Left colon (tissue), 2 donors: ENCODE measurements at regions not wholly inside any gene's neighbourhood (a gene's known extent, or its start where the extent isn't known, plus 50 kb on each side); places are given as distances from the start of the nearest gene placed in this dataset.

Source experiments
- ATAC-seq: fragments of 200-7000 bp; cut with Tn5 transposase; one replicate; pipeline ENCODE4 v1.9.1; 2020; ENCODE audit warnings: mild to moderate bottlenecking, moderate library complexity
- DNase-seq, 2 donors: peaks; one replicate each; pipeline ENCODE4 v3.0.0-alpha.2; 2020
- intact Hi-C, 2 donors: fragments of 100-400 bp; cut with DNase I in 1 of 2; cut with micrococcal nuclease in 1 of 2; formaldehyde crosslinking; loops; one replicate each; pipeline versions ENCODE4 v1.11.2 to v1.14.0; 2022; cut with DNase I, micrococcal nuclease
- donor health status: DM: no; HTN: no; CAD: no.
- donor health status: DM: yes; HTN: yes; CAD: no.

DNA sequence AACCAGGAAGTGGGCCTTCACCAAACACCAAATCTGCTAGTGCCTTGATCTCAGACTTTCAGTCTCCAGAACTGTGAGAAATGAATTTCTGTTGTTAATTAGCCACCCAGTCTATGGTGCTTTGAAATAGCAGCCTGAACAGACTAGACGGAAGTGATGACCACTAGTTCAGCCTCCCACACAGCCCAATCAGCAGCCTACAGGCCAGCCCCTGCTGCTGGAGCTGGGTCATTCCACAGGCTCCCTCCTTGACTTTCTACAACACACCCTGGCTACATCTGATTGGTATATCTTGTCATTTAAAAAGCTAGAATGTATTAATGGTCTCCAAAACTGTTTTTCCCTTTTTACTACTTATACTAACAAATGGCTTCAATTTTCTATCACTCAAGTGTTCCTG is 277.2 kb upstream of the TAC1 start:
- no peak for ATAC-seq
- intact Hi-C loops = no loop called here
- DNase-seq = no peak

DNA sequence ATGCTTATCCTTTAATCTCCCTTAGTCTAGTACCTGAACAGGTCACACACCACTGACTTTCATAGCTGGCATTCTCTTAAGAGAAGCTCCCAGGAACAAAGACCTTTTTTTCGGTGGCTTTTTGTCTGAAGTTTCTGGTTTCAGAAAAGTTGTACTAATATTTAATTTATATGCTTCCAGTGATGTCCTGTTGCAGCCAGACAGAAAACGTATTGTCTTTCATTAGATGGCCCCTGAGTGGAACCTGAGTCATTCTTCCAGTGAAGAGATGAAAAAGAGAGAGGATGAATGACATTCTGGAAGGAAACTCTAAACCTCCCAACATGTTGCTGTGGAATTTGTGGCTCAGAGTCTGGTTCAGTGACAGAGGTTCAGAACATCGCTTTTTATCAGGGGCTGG is 274.8 kb upstream of the TAC1 start:
- ATAC-seq = no peak
- no peak for DNase-seq
- intact Hi-C loops = no loop called here

GRCh38 chr7:97460433-97460832 is 271.5 kb upstream of the TAC1 start:
- no peak for ATAC-seq
- intact Hi-C loops = no loop called here
- no peak for DNase-seq

DNA sequence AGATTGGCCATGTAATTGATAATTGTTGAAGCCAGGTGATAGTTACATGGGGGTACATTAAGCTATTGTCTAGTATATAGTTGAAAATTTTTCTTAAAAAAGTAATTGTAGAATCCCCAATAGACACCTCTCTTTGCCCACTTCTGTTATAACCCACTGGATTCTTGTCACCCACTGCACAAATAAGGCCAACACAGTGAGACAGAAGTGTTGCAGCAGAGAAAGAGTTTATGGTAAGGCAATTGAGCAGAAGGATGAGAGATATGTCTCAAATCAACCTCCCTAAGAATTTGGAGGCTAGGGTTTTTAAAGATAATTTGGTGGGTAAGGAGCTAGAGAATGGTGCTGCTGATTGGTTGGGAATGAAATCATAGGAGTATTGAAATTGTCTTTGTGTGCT is 270.3 kb upstream of the TAC1 start:
- DNase-seq = no peak
- intact Hi-C loops = no loop called here
- ATAC-seq = no peak

DNA sequence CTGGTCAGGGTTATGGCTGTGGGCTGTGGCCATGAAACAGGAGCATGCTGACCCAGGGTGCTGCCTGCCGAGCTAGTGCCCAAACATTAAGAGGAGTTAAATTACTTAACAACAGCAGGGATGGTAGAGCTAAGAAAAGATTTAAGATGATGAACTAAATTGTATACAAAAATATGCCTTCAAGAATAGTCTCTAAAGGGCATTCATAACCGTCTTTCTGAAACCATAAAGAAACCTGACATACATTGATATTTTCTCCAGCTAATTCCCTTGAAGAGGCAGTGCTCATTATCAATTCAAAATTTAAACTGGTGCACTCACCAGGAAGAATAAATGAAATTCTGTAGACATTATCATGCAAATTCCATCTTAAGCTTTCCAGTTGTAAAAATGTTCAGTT is 265.8 kb upstream of the TAC1 start:
- ATAC-seq (no peak), DNase-seq (no peak)
- intact Hi-C loops = no loop called here

DNA sequence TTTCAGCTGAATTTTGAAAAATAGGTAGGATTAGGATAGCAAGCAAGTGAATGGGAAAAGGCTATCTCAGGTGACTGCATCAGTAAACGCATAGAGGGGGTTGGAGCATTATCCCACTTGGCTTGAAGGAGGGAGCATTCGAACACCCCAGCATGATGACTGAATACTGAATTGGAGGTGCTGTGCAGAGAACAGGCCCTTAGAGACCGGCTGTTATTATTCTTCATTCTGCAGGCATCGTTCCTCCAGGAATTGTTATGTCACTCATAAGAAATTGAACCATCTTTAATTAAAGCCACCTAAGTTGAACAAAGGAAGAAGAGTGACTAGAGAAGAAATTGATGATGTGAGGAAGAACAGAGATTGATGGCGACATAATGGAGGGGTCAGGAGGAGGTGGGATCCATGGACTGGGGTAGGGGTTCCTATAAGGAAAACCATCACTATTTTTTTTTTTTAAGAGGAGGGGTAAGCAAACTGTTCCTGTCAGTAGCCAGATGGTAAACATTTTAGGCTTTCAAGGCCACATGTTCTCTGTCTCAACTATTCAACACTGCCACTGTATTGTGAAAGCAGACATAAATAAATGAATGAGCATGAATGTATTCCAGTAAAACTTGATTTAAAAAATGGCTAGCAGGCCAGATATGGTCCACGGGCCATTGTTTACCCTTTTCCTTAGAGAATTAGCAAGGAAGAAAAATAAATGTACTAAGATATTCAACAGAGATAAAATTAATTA is 264.7 kb upstream of the TAC1 start:
- intact Hi-C loops = no loop called here
- ATAC-seq (no peak), DNase-seq (no peak)

GRCh38 chr7:97468493-97468892 is 263.4 kb upstream of the TAC1 start:
- no peak for DNase-seq
- intact Hi-C loops = no loop called here

DNA sequence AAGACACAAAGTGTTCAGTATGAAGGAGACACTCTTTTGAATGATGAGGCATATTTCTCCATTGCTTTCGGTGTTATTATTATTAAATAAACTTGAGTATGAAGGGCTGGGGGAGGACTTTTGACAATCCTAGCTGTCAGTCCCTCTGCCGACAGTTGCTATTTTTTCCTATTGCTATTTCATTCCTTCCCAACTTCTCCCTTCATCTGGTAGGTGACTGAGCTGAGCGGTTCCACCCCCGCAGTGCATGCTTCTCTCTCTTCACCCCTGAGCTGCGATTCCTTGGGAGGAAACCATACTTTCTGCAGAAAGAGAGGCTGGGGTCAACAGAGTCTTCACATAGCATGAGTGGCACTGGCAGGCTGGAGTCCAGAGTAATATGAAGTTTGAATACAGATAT is 261.2 kb upstream of the TAC1 start:
- no peak for ATAC-seq
- intact Hi-C loops = no loop called here
- DNase-seq = no peak

More at GRCh38 chr7:97468493-97468892, 263.4 kb upstream of the TAC1 start:
- ATAC-seq = no peak

- intact Hi-C loops = no loop called here
- no peak for DNase-seq
- no peak for ATAC-seq
These were observed 260.4 kb upstream of the TAC1 start for GRCh38 chr7:97471491-97471890.

DNA sequence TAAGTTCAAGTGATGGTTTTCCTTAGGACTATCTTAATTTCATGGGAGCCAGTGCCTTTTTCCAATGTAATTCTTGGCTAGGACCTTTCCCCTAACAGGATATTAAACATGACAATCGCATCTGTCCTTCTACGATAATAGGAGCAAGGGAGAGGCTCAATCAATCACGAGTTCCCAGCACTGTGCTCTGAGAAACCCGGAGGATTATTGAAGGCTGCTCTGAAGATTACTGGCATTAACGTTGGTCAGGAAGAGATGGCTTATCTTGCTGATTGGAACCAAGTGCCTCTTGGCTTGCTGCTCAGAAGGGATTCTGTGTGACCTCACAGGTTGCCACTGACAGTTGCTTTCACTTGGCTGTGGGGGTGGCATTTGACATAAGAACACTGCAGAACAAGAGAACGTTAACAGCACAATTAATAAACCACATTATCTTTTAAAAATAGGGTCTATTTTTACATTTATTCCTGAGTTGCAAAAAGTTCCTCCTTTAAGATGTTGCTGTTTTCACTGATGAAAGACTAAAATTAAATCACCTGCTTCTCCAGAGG is 252.1 kb upstream of the TAC1 start:
- intact Hi-C loops = no loop called here
- DNase-seq = no peak
- no peak for ATAC-seq

DNA sequence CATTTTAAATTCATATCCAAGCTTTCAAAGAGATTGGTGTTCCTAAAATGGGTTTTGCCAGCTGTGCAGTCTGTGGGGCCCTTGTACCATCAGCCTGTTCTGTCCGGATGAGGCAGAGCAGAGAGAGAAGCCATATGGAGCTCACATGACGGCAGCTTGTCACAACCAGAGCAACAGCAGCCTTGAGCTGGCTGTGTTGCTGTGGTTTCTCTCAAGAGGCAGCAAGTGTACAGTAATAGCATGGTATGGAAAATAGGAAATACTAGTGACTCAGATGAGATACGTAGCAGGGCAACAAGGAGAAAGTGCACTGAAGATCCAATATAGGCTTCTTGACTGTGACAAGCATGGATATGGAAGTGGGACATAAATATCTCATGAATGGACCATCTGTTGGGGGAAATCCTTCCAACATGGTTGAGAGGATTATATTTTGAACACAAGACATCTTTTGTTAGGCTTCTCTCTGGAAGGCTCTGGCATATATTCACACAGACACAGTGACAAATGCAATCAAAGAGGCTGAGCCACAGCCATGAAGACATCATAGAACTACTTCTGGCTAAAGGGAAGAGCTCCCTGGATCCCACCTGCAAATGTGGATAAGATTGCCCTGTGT is 251.0 kb upstream of the TAC1 start:
- intact Hi-C loops = no loop called here
- DNase-seq (no peak), ATAC-seq (no peak)

- ATAC-seq (peak; percentile 98), DNase-seq (no peak)
- intact Hi-C loops = no loop called here
These were observed 236.4 kb upstream of the TAC1 start for GRCh38 chr7:97495487-97495886.

DNA sequence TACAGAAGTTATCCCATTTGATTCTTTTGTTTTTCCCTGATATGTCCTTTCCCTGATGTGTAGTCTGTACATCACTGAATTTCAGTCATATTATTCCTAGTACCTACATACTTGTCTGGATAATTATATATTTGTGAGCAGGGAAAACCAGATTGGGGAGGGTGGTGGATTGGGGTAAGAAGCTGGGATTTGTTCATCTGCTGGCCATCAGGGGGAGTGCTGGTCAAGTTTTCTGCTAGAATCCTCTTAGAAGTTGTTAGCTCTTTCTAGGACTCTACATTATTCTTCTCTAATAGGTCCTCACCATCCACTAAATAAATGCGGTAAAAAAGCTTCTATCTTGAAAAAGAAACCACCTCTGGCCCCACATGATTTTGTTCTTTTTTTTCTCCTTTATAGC is 232.7 kb upstream of the TAC1 start:
- DNase-seq (peak in 1 of 2 donors; percentile 47), ATAC-seq (peak; percentile 74)
- intact Hi-C loops = no loop called here

DNA sequence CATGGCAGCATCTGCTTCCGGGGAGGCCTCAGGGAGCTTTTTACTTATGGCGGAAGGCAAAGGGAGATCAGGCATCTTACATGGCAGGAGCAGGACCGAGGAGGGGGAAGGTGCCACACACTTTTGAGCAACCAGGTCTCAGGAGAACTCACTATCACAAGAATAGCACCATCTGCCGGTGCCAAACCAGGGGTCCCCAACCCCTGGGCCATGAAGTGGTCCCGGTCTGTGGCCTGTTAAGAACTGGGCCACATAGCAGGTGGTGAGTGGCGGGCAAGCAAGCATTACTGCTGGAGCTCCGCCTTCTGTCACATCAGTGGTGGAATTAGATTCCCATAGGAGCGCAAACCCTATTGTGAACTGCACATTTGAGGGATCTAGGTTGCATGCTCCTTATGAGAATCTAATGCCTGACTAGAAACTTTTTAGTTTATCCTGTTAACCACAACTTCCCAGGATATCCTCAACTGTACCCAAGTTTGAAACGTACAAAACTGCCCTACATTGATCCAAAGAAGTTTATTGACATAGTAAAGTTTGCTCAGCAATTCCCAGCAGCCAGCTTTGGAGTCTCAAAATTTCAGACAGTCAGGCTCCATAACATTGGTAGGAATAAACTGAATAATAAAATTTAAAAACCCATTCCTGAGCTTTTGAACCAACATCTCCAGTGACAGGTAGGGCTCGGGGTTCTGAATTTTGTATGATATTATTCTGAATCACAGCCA is 228.4 kb upstream of the TAC1 start:
- DNase-seq (no peak), ATAC-seq (no peak)
- intact Hi-C loops = no loop called here

DNA sequence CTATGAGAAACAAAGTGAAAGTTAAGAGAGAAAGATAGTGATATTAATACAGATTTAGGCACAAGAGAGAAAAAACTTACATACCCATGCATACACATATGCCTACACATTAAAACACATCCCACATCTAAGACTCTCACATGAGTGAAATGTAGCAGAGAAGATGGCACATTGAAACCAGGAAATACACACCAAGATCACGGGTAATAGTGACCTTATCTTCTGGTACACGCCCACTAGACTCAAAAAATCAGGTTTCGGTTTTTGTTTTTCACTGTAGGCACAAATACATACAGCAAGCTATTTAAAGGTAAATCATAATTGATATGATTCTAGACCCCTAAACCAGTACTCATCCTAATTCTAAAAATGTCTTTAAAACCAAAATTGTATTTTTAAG is 225.2 kb upstream of the TAC1 start:
- intact Hi-C loops = no loop called here
- DNase-seq (no peak), ATAC-seq (no peak)

- ATAC-seq (no peak), DNase-seq (no peak)
- intact Hi-C loops = no loop called here
These were observed 219.3 kb upstream of the TAC1 start for GRCh38 chr7:97512441-97513207.

DNA sequence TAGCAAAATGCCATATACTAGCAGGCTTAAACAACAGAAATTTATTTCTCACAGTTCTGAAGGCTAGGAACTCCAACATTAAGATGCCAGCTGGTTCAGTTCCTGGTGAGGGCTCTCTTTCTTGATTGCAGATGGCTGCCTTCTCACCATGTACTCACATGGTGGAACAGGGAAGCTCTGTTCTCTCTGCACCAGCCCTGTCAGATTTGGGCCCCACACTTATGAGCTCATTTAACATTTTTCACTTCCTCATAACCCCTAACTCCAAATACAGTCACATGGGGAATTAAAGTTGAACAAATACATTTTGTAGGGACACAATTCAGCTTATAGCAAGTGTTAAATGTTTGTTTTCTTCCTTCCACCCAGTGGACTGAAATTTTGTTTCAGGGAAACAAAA is 218.6 kb upstream of the TAC1 start:
- ATAC-seq (no peak), DNase-seq (no peak)
- intact Hi-C loops = no loop called here

GRCh38 chr7:97541188-97541587 is 190.7 kb upstream of the TAC1 start:
- intact Hi-C loops = no loop called here
- DNase-seq = no peak
- no peak for ATAC-seq

- ATAC-seq = peak; percentile 71
- no peak for DNase-seq
- intact Hi-C loops = no loop called here
These were observed 175.9 kb upstream of the TAC1 start for GRCh38 chr7:97555857-97556421.
